H9 (cell line): ENCODE measurements at regions not wholly inside any gene's neighbourhood (a gene's known extent, or its start where the extent isn't known, plus 50 kb on each side); places are given as distances from the start of the nearest gene placed in this dataset.

ENCODE experiments used
- DNase-seq: peaks from one replicate; pipeline ENCODE4 v3.0.0-alpha.2; 2017
- H2AFZ ChIP-seq: one replicate; pipeline ENCODE4 v1.6.1; 2013; ENCODE audit warnings: mild to moderate bottlenecking, low read length, control low read depth, moderate library complexity
- H2AK5ac ChIP-seq: 2 replicates; pipeline ENCODE4 v1.6.1; 2013; ENCODE audit warnings: low read length, control low read depth, mixed read lengths; ENCODE audit not compliant: insufficient read length
- H2BK120ac ChIP-seq: one replicate; pipeline ENCODE4 v1.6.1; 2013; ENCODE audit warnings: low read depth, mild to moderate bottlenecking, low read length, control low read depth, inconsistent platforms; ENCODE audit not compliant: poor library complexity, severe bottlenecking
- H2BK12ac ChIP-seq: 2 replicates; pipeline ENCODE4 v1.6.1; 2013; ENCODE audit warnings: low read length, control low read depth, mixed read lengths, low read depth; ENCODE audit not compliant: insufficient read length
- H2BK15ac ChIP-seq: 2 replicates; pipeline ENCODE4 v1.6.1; 2013; ENCODE audit warnings: low read depth, low read length, control low read depth
- H2BK20ac ChIP-seq: one replicate; pipeline ENCODE4 v1.6.1; 2013; ENCODE audit warnings: low read depth, mild to moderate bottlenecking, low read length, control low read depth, inconsistent platforms; ENCODE audit not compliant: poor library complexity, severe bottlenecking
- H2BK5ac ChIP-seq: 2 replicates; pipeline ENCODE4 v1.6.1; 2013; ENCODE audit warnings: low read length, control low read depth, mixed read lengths; ENCODE audit not compliant: insufficient read length
- H3K14ac ChIP-seq: 2 replicates; pipeline ENCODE4 v1.6.1; 2013; ENCODE audit warnings: low read length, control low read depth; ENCODE audit not compliant: insufficient read depth
- H3K18ac ChIP-seq: 2 replicates; pipeline ENCODE4 v1.6.1; 2013; ENCODE audit warnings: low read depth, mild to moderate bottlenecking, mixed read lengths, low read length, control low read depth; ENCODE audit not compliant: insufficient read length
- H3K23ac ChIP-seq: 2 replicates; pipeline ENCODE4 v1.6.1; 2013; ENCODE audit warnings: low read length, control low read depth, mixed read lengths, low read depth; ENCODE audit not compliant: insufficient read length
- H3K23me2 ChIP-seq: 2 replicates; pipeline ENCODE4 v1.6.1; 2013; ENCODE audit warnings: low read depth, mild to moderate bottlenecking, mixed read lengths, low read length, control low read depth; ENCODE audit not compliant: insufficient read length, poor library complexity, severe bottlenecking
- H3K27ac ChIP-seq: 2 replicates; pipeline ENCODE4 v1.5.1; 2013; ENCODE audit warnings: low read length, control low read depth, mixed read lengths, low read depth; ENCODE audit not compliant: insufficient read length
- H3K27me3 ChIP-seq: 2 replicates; pipeline ENCODE4 v1.6.1; 2013; ENCODE audit warnings: low read length, control low read depth, inconsistent platforms; ENCODE audit not compliant: insufficient read depth
- H3K4ac ChIP-seq: 2 replicates; pipeline ENCODE4 v1.6.1; 2013; ENCODE audit warnings: low read depth, mild to moderate bottlenecking, control low read depth, inconsistent platforms, low read length, moderate library complexity
- H3K4me1 ChIP-seq: 2 replicates; pipeline ENCODE4 v1.6.1; 2013; ENCODE audit warnings: low read length, control low read depth, inconsistent platforms; ENCODE audit not compliant: insufficient read depth
- H3K4me2 ChIP-seq: 2 replicates; pipeline ENCODE4 v1.6.1; 2013; ENCODE audit warnings: low read length, control low read depth, mixed read lengths; ENCODE audit not compliant: insufficient read length, insufficient read depth
- H3K56ac ChIP-seq: 2 replicates; pipeline ENCODE4 v1.6.1; 2013; ENCODE audit warnings: low read depth, mild to moderate bottlenecking, mixed read lengths, low read length, control low read depth; ENCODE audit not compliant: insufficient read length
- H3K79me1 ChIP-seq: 2 replicates; pipeline ENCODE4 v1.6.1; 2013; ENCODE audit warnings: low read depth, mild to moderate bottlenecking, moderate library complexity, low read length, control low read depth, inconsistent platforms; ENCODE audit not compliant: insufficient read depth, poor library complexity, severe bottlenecking
- H3K79me2 ChIP-seq: 2 replicates; pipeline ENCODE4 v1.6.1; 2013; ENCODE audit warnings: low read length, control low read depth, inconsistent platforms; ENCODE audit not compliant: insufficient read depth
- H3K9ac ChIP-seq: 2 replicates; pipeline ENCODE4 v1.6.1; 2013; ENCODE audit warnings: low read length, control low read depth, mixed read lengths; ENCODE audit not compliant: insufficient read length; ENCODE audit errors: extremely low read depth
- H3K9me3 ChIP-seq: one replicate; pipeline ENCODE4 v1.6.1; 2013; ENCODE audit warnings: low read depth, low read length, inconsistent platforms; ENCODE audit not compliant: control insufficient read depth
- H3T11ph ChIP-seq: one replicate; pipeline ENCODE4 v1.6.1; 2013; ENCODE audit warnings: mild to moderate bottlenecking, low read length, control low read depth, inconsistent platforms
- H4K20me1 ChIP-seq: one replicate; pipeline ENCODE4 v1.6.1; 2013; ENCODE audit not compliant: control insufficient read depth, insufficient read length, insufficient read depth
- H4K5ac ChIP-seq: 2 replicates; pipeline ENCODE4 v1.6.1; 2013; ENCODE audit warnings: low read depth, mild to moderate bottlenecking, mixed read lengths, low read length, control low read depth; ENCODE audit not compliant: insufficient read length
- H4K8ac ChIP-seq: replicated peaks from 2 replicates; pipeline ENCODE4 v1.6.1; 2013; ENCODE audit warnings: low read length, control low read depth, mixed read lengths, low read depth; ENCODE audit not compliant: insufficient read length
- H4K91ac ChIP-seq: 2 replicates; pipeline ENCODE4 v1.6.1; 2013; ENCODE audit warnings: low read depth, mild to moderate bottlenecking, moderate library complexity, mixed read lengths, low read length, control low read depth; ENCODE audit not compliant: insufficient read length
- H3K27ac Mint-ChIP-seq, 3 experiments: 2 replicates in 2 of 3; 3 replicates in 1 of 3; pipeline ENCODE4 v1.8.0; 2020 to 2021; ENCODE audit warnings: mixed read lengths in 3 of 3, mild to moderate bottlenecking in 1 of 3, moderate library complexity in 1 of 3
- H3K27me3 Mint-ChIP-seq: 2 replicates; pipeline ENCODE4 v1.8.0; 2021; ENCODE audit warnings: low read depth, mild to moderate bottlenecking, moderate library complexity, mixed read lengths
- H3K36me3 Mint-ChIP-seq, 3 experiments: 2 replicates in 2 of 3; 3 replicates in 1 of 3; pipeline ENCODE4 v1.8.0; 2020 to 2021; ENCODE audit warnings: low read depth in 3 of 3, mixed read lengths in 3 of 3; ENCODE audit not compliant: insufficient read depth in 1 of 3
- H3K4me1 Mint-ChIP-seq, 2 experiments: 2 replicates each; pipeline ENCODE4 v1.8.0; 2020; ENCODE audit warnings: mixed read lengths in 2 of 2
- H3K4me3 Mint-ChIP-seq, 2 experiments: 2 replicates in 1 of 2; 3 replicates in 1 of 2; pipeline ENCODE4 v1.8.0; 2020 to 2021; ENCODE audit warnings: mild to moderate bottlenecking in 2 of 2, mixed read lengths in 2 of 2, moderate library complexity in 1 of 2
- H3K9me3 Mint-ChIP-seq, 2 experiments: 2 replicates in 1 of 2; 3 replicates in 1 of 2; pipeline ENCODE4 v1.8.0; 2020; ENCODE audit warnings: mild to moderate bottlenecking in 2 of 2, mixed read lengths in 2 of 2, moderate library complexity in 1 of 2
- CTCF ChIP-seq: fragments of 200-600 bp; sonication (generic); conservative IDR thresholded peaks from 3 replicates; pipeline ENCODE4 v1.8.0; 2021; ENCODE audit warnings: antibody characterized with exemption, mild to moderate bottlenecking
- WGBS: extraction: QIAGEN DNeasy Blood & Tissue Kit; methylation state at CpG from one replicate; pipeline ENCODE4 v1.1.7; 2013; ENCODE audit warnings: missing lambda C conversion rate, low lambda C conversion rate, mixed read lengths; ENCODE audit not compliant: insufficient read length; ENCODE audit errors: extremely low coverage; 5-methylcytosine and 5-hydroxymethylcytosine counted together

DNA sequence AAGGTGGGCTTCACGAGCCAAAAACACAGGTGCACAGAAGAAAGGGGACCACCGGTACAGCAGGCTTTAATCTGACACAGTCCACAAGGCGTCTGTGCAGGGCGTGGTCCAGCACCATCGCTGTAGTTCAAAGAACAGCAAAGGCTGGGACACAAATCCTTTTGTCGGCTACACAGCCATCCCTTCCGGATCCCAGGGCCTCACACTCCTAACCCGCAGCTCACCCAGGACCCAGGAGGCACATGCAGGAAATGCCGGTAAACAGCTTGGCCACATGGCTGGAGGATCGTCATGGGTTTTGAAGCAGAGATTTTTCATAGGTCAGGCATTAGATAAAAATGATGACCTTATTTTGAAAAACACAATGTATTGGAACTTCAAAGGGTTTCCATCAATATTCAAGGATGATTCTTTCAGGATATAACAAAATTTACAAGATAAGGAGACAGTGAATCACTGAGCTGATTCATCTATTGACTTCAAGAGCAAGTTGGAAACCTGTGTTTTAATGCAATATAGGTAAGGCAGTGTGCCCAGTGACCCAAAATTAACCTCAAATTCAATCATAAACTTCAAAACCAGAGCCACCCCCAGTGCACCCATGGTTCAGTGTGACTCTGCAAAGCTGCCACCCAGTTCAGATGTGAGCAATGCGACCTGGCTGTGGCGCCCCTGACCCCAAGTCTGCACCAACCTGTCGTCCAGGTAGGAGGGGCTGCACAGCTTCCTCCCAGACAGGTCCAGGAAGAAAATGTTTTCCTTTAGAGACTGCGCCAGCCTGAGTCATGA lies 74.4 kb downstream of the TMEM18 start:
- H3K18ac ChIP-seq: no peak overlapping the region
- no peak overlapping the region for H3K4me2 ChIP-seq
- Mint-ChIP-seq H3K36me3 (peaks cover 0 to 2% (median 0%) of the 10 kb centered on the region in 3 experiments; a peak in 2 of 7 replicates), H3K9me3 (peaks cover 0 to 3% of the 10 kb centered on the region in 2 experiments; a peak in 2 of 5 replicates), H3K27ac (peak overlapping the region in 1 of 3 experiments; percentile 12; a peak in 1 of 7 replicates), H3K4me3 (no peak overlapping the region), H3K4me1 (peaks cover 2 to 3% of the 10 kb centered on the region in 2 experiments; a peak in 2 of 4 replicates), H3K27me3 (peaks cover 7% of the 10 kb centered on the region; the same call in 1 of the 2 replicates)
- no peak overlapping the region for H4K8ac ChIP-seq
- no peak overlapping the region for H2AFZ ChIP-seq
- H3K23me2 ChIP-seq: no peaks in the 10 kb centered on the region
- H2BK20ac ChIP-seq: no peak overlapping the region
- H3K4ac ChIP-seq: no peak overlapping the region
- no peaks in the 10 kb centered on the region for H3K27me3 ChIP-seq
- no peak overlapping the region for H4K91ac ChIP-seq
- no peak overlapping the region for H4K5ac ChIP-seq
- H2BK15ac ChIP-seq: no peak overlapping the region
- TF ChIP-seq CTCF: no peak
- no peak overlapping the region for H2BK120ac ChIP-seq
- peak; percentile 13 for DNase-seq
- H3K79me1 ChIP-seq: no peaks in the 10 kb centered on the region
- no CpG with 5 or more reads among the region's 14 CpGs for WGBS
- H2AK5ac ChIP-seq: no peak overlapping the region
- no peak overlapping the region for H3K23ac ChIP-seq
- no peaks in the 10 kb centered on the region for H3K4me1 ChIP-seq
- no peak overlapping the region for H3K14ac ChIP-seq
- no peaks in the 10 kb centered on the region for H3K79me2 ChIP-seq
- no peaks in the 10 kb centered on the region for H3K9me3 ChIP-seq
- no peaks in the 10 kb centered on the region for H4K20me1 ChIP-seq
- no peak overlapping the region for H3K27ac ChIP-seq
- no peak overlapping the region for H2BK5ac ChIP-seq
- H3K56ac ChIP-seq: no peak overlapping the region
- no peak overlapping the region for H3K9ac ChIP-seq
- H3T11ph ChIP-seq: no peak overlapping the region
- no peak overlapping the region for H2BK12ac ChIP-seq
